Left colon (tissue), 2 donors: ENCODE measurements at regions not wholly inside any gene's neighbourhood (a gene's known extent, or its start where the extent isn't known, plus 50 kb on each side); places are given as distances from the start of the nearest gene placed in this dataset.
"Not testable (repeated sequence)": the region's sequence is repeated elsewhere in the genome, so short reads cannot be mapped to it uniquely, and the experiment has no call there.

Experiments
- ATAC-seq: fragments of 200-7000 bp; cut with Tn5 transposase; one replicate; pipeline ENCODE4 v1.9.1; 2020; ENCODE audit warnings: mild to moderate bottlenecking, moderate library complexity
- DNase-seq, 2 donors: peaks; one replicate each; pipeline ENCODE4 v3.0.0-alpha.2; 2020
- intact Hi-C, 2 donors: fragments of 100-400 bp; cut with DNase I in 1 of 2; cut with micrococcal nuclease in 1 of 2; formaldehyde crosslinking; loops; one replicate each; pipeline versions ENCODE4 v1.11.2 to v1.14.0; 2022; cut with DNase I, micrococcal nuclease
- donor health status: DM: no; HTN: no; CAD: no.
- donor health status: DM: yes; HTN: yes; CAD: no.

DNA sequence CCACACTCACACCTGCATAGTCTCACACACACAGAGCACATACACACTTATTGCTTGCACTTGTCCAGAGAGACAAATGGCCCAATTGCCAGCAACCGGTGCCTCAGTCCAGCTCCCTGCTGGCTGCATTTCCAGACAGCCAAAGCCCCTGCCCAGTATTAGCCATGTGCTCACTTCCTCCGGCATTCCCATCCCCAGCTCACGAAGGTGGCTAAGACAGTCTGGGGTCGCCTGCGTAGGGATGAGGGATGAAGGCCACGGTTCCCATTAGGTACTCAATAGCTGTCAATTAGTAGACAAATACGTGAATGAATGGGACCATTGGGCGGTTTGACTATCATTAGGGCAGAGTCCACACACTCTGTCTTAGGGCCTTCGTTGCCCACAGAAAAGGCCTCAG is 146.8 kb upstream of the EGLN3 start:
- intact Hi-C loops, result loop anchor here in 1 of 2 donors (5.0 kb wide), 1 partner anchor 260 kb away; no protein-coding TSS in a partner anchor
- no peak for DNase-seq
- ATAC-seq, result no peak

DNA sequence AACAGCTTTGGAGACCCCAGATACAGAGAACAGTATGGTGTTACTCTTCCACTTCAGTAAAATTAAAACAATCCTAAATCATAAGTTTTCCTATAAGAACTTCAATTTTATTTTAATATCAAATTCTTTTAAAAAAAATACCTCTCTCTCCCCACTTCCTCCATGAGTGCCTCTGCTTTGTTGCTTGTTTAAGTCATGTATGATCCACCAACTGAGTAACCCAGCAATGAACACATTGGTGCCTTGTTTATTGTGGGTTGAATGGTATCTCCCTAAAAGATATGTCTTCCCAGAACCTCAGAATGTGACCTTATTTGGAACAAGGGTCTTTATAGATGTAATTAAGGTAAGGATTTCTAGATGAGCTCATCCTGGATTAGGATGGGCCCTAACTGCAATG is 143.5 kb upstream of the EGLN3 start:
- ATAC-seq, result no peak
- intact Hi-C loops, result no loop called here
- no peak for DNase-seq

DNA sequence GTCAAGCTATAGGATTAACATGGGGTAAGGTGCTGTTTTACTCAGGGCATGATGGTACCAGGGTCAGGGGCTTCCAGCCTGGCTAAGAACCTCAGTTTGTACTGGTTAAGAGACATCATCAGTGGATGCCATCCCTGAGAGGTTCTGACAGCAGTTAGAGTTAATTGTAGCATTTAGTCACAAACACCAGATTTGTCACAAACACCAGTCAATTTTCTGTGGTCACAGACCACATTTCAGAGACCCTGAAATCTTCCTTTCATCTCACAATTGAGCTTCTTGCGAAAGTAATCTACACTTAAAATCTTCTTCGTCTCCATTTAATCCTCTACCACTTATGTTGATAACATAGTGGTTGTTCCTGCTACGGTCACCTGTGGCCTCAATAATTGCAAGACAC is 143.0 kb upstream of the EGLN3 start:
- intact Hi-C loops, result no loop called here
- ATAC-seq, result no peak
- DNase-seq, result no peak

DNA sequence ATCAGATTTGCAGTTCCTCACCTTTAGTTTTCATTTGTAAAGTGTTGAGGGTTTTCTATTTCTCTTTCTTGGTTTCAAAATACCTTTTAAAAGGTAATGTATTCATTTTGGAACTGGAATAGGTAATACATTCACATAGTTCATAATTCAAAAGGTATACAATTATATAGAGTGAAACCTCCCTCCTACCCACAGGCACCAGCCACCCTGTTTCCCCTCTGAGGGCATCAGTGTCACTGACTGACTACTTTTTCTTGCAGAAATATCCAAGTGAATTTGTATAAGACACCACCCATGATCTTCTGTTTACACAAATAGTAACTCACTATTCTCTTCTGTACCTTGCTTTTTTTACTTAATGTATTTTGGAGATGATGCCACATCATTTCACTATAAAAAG is 139.6 kb upstream of the EGLN3 start:
- intact Hi-C loops, result no loop called here
- ATAC-seq (no peak), DNase-seq (no peak)

- intact Hi-C loops, result no loop called here
- ATAC-seq (no peak), DNase-seq (no peak)
These were observed 138.0 kb upstream of the EGLN3 start for GRCh38 chr14:34088914-34089313.

DNA sequence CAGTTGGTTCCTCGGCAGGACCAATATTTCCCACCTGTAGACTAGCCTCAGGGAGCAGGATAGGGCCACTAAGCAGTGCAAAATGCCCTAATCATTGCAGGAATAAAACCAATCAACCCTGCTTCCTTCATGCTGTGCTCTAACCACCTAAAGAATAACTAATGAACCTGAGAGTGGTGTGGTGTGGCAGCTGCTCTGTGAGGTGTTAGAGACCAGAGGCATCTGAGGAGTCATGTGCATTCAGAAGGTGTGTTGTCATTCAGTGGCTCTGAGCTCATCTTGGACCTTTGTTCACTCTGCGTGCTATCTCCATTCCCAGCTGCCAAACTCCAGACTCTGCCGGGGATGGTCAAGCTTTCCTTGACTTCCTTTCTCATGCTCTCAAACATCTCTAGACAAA is 136.7 kb upstream of the EGLN3 start:
- DNase-seq (no peak), ATAC-seq (no peak)
- intact Hi-C loops, result no loop called here

GRCh38 chr14:34086223-34086757 is 135.4 kb upstream of the EGLN3 start:
- no peak for DNase-seq
- no peak for ATAC-seq
- intact Hi-C loops, result no loop called here

- ATAC-seq (no peak), DNase-seq (no peak)
- intact Hi-C loops, result no loop called here
These were observed 134.8 kb upstream of the EGLN3 start for GRCh38 chr14:34085695-34086094.

GRCh38 chr14:34081576-34082136 is 130.8 kb upstream of the EGLN3 start:
- DNase-seq (no peak), ATAC-seq (no peak)
- intact Hi-C loops, result no loop called here

- no peak for ATAC-seq
- no peak for DNase-seq
- intact Hi-C loops, result no loop called here
These were observed 130.3 kb upstream of the EGLN3 start for GRCh38 chr14:34081101-34081575.

GRCh38 chr14:34079643-34080042 is 128.8 kb upstream of the EGLN3 start:
- ATAC-seq, intact Hi-C loops, DNase-seq: not testable (repeated sequence)

GRCh38 chr14:34078117-34078743 is 127.4 kb upstream of the EGLN3 start:
- no peak for DNase-seq
- intact Hi-C loops, result no loop called here
- ATAC-seq, result no peak

DNA sequence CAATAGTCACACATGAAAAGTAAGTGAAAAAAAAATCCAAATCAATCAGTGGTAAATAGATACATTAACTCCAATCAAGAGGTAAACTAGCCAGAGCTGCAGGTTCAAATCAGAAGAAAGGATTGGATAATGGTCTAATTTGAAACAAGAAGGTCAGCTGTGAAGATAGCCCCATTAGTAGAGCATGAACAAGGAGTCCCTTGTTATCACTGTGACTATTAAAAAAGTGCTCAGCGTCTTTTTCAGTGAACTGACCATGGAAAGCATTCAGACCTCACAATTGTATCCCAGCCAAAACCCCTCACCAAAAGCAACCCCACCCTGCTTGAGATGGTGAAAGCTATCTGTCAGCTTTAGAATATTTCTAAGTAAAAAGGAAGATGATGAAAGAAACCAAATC is 125.0 kb upstream of the EGLN3 start:
- intact Hi-C loops, result no loop called here
- DNase-seq (no peak), ATAC-seq (no peak)

DNA sequence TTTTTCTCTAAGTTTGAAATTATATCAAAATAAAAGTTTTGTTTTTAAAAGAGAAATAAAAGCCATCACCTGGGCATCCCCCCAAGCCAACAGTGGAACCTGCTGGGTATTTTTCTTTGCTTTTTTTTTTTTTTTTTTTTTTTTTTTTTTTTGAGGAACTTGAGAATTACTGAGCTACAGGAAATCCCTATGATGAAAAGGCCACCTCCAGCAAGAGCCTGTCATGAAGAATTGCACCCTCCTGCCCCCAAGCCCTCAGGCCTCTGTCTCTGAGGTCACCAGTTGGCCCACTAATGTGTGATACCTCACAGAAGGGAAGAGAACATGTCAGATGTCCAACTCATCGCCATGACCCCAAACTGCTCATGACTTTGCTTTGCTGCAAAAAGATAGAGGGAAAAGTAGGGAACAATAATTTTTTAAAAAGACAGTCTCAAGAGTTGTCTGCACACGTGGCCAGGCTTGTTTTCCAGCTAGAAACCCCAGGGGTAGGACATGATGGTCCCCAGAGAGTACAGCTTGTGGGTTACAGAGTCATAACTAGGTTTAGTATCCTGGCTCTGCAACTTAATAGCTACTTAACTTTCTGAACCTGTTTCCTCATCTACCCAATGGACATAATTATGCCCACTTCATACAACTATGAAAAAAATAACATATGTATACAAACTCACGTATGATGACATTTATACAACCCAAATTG is 124.3 kb upstream of the EGLN3 start:
- intact Hi-C loops, result no loop called here
- ATAC-seq (no peak), DNase-seq (no peak)

- ATAC-seq, result no peak
- intact Hi-C loops, result no loop called here
- no peak for DNase-seq
These were observed 122.0 kb upstream of the EGLN3 start for GRCh38 chr14:34072921-34073320.

- intact Hi-C loops, result no loop called here
- ATAC-seq (no peak), DNase-seq (no peak)
These were observed 121.5 kb upstream of the EGLN3 start for GRCh38 chr14:34072401-34072800.

GRCh38 chr14:34070917-34071407 is 120.1 kb upstream of the EGLN3 start:
- DNase-seq, result no peak
- intact Hi-C loops, result no loop called here
- ATAC-seq, result no peak

DNA sequence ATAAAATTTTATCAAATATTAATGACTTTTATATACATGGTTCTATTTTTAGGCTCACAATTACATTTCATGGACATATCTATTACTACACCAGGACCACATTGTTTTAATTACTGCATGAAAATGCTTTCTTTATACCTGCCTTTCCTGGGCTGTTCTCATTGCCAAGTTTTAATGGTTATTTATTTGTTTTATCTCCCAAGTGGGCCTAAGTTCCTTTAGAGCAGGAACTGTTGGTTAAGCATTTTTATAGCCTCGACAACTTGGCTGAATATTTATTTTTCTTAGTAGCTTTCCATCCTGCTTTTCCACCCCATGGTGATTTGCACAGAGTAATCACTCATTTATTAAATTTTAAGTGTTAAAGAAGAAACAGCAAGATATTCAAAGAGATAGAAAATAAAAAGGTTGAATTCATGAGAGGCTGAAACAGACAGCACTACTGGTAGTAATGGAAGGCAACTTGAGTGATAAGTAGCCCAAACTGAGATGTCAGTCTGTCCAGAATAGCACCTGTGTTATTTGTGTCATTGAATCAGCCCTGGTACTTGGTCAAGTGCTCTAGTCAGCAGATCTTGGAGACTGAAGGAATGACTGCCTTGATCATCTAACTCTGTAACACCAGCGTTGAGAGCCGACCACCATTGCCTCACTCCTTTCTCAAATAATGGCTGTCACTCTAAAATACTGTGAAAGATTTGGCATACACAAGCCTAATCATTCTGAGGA is 119.1 kb upstream of the EGLN3 start:
- ATAC-seq, result peak; percentile 54
- intact Hi-C loops, result no loop called here

DNA sequence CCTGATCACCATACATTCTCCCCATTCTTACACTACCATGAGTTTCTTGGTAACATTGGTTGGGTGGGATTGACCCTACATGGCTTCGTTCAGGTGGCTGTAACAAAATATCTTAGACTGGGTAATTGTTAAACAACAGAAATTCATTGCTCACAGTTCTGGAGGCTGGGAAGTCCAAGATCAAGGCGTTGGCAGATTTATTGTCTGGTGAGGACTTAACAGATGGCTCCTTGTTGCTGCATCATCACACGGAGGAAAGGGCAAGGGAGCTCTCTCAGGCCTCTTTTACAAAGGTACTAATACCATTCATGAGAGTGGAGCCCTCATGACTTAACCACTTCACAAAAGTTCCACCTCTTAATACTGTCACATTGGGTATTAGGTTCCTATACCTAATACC is 116.7 kb upstream of the EGLN3 start:
- ATAC-seq, result no peak
- intact Hi-C loops, result no loop called here
- DNase-seq, result no peak

More for the DNA sequence above, 119.1 kb upstream of the EGLN3 start:
- no peak for DNase-seq
